ES-I3 (cell line): ENCODE measurements at regions not wholly inside any gene's neighbourhood (a gene's known extent, or its start where the extent isn't known, plus 50 kb on each side); places are given as distances from the start of the nearest gene placed in this dataset.

Experiments
- H3K36me3 ChIP-seq: 2 replicates; pipeline ENCODE4 v1.6.1; 2013; ENCODE audit warnings: mild to moderate bottlenecking, low read length, control low read depth, moderate library complexity; ENCODE audit not compliant: insufficient read depth
- H3K4me1 ChIP-seq: 2 replicates; pipeline ENCODE4 v1.6.1; 2013; ENCODE audit warnings: mild to moderate bottlenecking, control low read depth, low read length; ENCODE audit not compliant: insufficient read depth
- H3K9ac ChIP-seq: 2 replicates; pipeline ENCODE4 v1.6.1; 2013; ENCODE audit warnings: low read depth, mild to moderate bottlenecking, low read length, moderate library complexity
- H3K9me3 ChIP-seq: 2 replicates; pipeline ENCODE4 v1.6.1; 2013; ENCODE audit warnings: mild to moderate bottlenecking, low read length, moderate library complexity; ENCODE audit not compliant: control insufficient read depth, insufficient read depth

GRCh38 chr3:88926221-88926620, 181.2 kb upstream of the EPHA3 start:
- Histone ChIP-seq H3K9me3 (no peaks in the 10 kb centered on the region), H3K36me3 (no peaks in the 10 kb centered on the region), H3K9ac (no peak overlapping the region), H3K4me1 (no peaks in the 10 kb centered on the region)

DNA sequence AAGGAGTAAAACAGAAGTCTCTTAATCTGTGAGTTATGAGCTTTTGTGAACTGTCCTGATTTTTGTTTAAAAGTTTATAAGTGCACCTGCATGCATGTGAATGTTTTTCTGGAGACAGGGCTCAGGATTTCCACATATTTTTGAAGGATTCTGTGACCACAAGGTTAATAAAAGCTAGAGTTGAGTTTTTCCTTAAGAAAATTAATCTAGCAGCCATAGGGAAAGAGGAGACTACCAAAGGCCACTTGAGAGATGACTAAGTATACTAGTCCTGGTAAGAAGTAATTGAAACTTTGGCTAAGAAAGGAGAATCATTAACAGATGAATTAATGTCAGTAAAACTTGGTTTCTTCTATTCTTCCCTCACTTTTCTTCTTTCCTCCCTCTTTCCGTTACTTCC, 176.8 kb upstream of the EPHA3 start:
- Histone ChIP-seq H3K9ac (no peak overlapping the region), H3K4me1 (no peaks in the 10 kb centered on the region), H3K9me3 (no peaks in the 10 kb centered on the region), H3K36me3 (no peaks in the 10 kb centered on the region)

GRCh38 chr3:88936831-88937230, 170.6 kb upstream of the EPHA3 start:
- Histone ChIP-seq H3K4me1 (no peaks in the 10 kb centered on the region), H3K9ac (no peak overlapping the region), H3K9me3 (no peaks in the 10 kb centered on the region), H3K36me3 (no peaks in the 10 kb centered on the region)

DNA sequence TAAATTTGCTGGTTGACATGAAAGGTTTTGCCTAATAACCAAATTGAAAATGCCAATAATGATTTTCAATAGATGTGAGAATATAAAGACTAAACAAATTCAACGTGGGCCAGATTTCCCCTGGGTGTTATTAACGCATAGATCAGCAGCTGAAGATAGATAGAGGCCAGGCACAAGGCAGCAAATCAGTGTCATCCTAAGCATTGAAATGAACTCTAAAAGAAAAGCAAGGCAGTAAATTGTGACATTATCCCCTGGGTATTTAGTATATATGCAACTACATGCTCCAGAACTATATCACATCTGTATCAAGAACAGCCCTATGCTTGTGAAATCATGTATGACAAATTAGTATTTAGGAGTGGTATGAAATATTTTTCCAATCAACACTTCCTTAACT, 167.1 kb upstream of the EPHA3 start:
- H3K9ac ChIP-seq = no peak overlapping the region
- no peaks in the 10 kb centered on the region for H3K4me1 ChIP-seq
- no peaks in the 10 kb centered on the region for H3K9me3 ChIP-seq

GRCh38 chr3:88947013-88947412, 160.4 kb upstream of the EPHA3 start:
- Histone ChIP-seq H3K9me3 (no peaks in the 10 kb centered on the region), H3K9ac (no peak overlapping the region), H3K4me1 (no peaks in the 10 kb centered on the region), H3K36me3 (no peaks in the 10 kb centered on the region)

More for the DNA sequence above, 167.1 kb upstream of the EPHA3 start:
- H3K36me3 ChIP-seq = no peaks in the 10 kb centered on the region

DNA sequence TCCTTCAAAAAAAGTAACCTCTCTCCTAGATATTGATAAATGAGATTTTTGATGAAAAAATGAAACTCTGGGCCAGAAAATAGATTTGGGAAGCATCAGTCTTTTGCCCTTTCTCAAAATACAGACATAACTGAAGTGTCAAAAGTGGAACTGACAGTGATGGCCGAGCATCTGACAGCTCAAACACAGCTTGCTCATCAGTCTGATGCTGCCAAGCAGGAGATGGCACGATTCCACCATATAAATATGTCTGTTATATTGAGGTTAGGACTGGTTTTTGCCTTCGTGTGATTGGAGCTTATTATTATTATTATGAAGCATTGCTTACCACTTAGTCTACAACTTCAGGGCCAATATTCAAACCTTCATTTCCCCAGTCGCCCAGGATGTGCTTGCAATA, 152.6 kb upstream of the EPHA3 start:
- Histone ChIP-seq H3K4me1 (no peaks in the 10 kb centered on the region), H3K9me3 (no peaks in the 10 kb centered on the region), H3K36me3 (no peaks in the 10 kb centered on the region), H3K9ac (no peak overlapping the region)

DNA sequence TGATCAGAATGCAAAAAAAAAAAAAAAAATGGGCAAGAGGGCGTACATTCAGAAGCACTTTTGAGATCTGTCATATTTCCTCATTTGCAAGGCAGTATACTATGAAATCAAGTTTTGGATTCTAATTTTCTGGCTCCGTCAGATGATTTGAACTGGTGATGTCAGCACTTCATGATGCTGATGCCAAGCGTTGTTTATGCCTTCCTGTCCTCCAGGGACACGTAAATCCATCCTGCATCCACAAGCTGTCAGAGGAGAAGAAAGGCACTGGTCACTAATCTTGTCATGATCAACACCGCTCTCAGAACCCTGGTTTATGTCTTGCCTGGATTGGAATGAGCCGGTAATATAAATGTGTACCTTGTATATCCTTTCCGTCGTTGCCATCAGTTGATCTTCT, 152.1 kb upstream of the EPHA3 start:
- Histone ChIP-seq H3K9ac (no peak overlapping the region), H3K36me3 (no peaks in the 10 kb centered on the region), H3K4me1 (no peaks in the 10 kb centered on the region), H3K9me3 (no peaks in the 10 kb centered on the region)

DNA sequence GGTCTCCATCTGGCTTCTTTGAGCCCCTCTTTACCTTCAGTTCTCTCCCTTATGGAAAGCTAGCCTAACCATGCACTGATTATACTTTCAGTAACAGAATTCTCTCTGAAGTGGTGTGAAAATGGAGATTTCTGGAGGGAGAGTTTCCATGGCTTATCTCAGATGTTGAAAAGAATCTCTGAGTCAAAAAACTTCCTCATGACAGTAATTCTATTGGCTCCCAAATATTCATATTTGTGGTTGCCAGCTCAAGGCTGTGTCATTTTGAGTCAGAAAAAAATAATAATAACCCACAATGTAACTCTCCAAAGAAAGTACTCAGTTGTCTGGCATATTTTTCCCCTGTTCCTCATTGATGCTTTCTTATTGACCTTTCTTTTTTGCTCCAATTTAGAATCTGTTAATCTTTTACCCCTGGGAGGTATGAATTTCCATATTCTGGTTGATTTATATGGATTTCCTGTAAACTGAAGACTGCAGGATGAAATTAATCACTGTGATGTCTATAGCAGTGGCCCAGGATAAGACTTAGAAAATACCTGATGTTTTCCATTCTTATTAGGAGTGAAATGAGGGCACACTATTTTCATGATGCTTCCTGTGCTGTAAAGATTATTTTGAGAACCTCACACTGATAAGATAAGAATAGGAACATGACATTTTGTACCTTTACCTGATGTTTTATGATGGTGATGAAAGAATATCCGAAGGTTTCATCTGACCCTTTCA, 149.5 kb upstream of the EPHA3 start:
- Histone ChIP-seq H3K9ac (no peak overlapping the region), H3K36me3 (no peaks in the 10 kb centered on the region), H3K4me1 (no peaks in the 10 kb centered on the region), H3K9me3 (no peaks in the 10 kb centered on the region)

GRCh38 chr3:88960019-88960418, 147.4 kb upstream of the EPHA3 start:
- Histone ChIP-seq H3K36me3 (no peaks in the 10 kb centered on the region), H3K4me1 (no peaks in the 10 kb centered on the region), H3K9me3 (no peaks in the 10 kb centered on the region), H3K9ac (no peak overlapping the region)

GRCh38 chr3:88963003-88963402, 144.4 kb upstream of the EPHA3 start:
- no peak overlapping the region for H3K9ac ChIP-seq
- H3K4me1 ChIP-seq = no peaks in the 10 kb centered on the region
- H3K9me3 ChIP-seq = no peaks in the 10 kb centered on the region
- H3K36me3 ChIP-seq = no peaks in the 10 kb centered on the region

- H3K9me3 ChIP-seq = no peaks in the 10 kb centered on the region
- H3K4me1 ChIP-seq = no peaks in the 10 kb centered on the region
- no peak overlapping the region for H3K9ac ChIP-seq
- H3K36me3 ChIP-seq = no peaks in the 10 kb centered on the region
These were observed 127.7 kb upstream of the EPHA3 start for GRCh38 chr3:88979760-88980159.

GRCh38 chr3:88983458-88983857, 124.0 kb upstream of the EPHA3 start:
- Histone ChIP-seq H3K4me1 (no peaks in the 10 kb centered on the region), H3K9me3 (no peaks in the 10 kb centered on the region), H3K9ac (no peak overlapping the region), H3K36me3 (no peaks in the 10 kb centered on the region)

GRCh38 chr3:88984256-88984655, 123.2 kb upstream of the EPHA3 start:
- H3K36me3 ChIP-seq = no peaks in the 10 kb centered on the region
- H3K4me1 ChIP-seq = no peaks in the 10 kb centered on the region
- H3K9ac ChIP-seq = no peak overlapping the region
- H3K9me3 ChIP-seq = no peaks in the 10 kb centered on the region

- no peaks in the 10 kb centered on the region for H3K36me3 ChIP-seq
- no peaks in the 10 kb centered on the region for H3K9me3 ChIP-seq
- no peaks in the 10 kb centered on the region for H3K4me1 ChIP-seq
- H3K9ac ChIP-seq = no peak overlapping the region
These were observed 122.6 kb upstream of the EPHA3 start for GRCh38 chr3:88984832-88985231.

GRCh38 chr3:88985491-88985890, 121.9 kb upstream of the EPHA3 start:
- no peaks in the 10 kb centered on the region for H3K36me3 ChIP-seq
- H3K4me1 ChIP-seq = no peaks in the 10 kb centered on the region
- H3K9ac ChIP-seq = no peak overlapping the region
- H3K9me3 ChIP-seq = no peaks in the 10 kb centered on the region

GRCh38 chr3:88986834-88987233, 120.6 kb upstream of the EPHA3 start:
- no peaks in the 10 kb centered on the region for H3K4me1 ChIP-seq
- H3K36me3 ChIP-seq = no peaks in the 10 kb centered on the region
- H3K9ac ChIP-seq = no peak overlapping the region
- H3K9me3 ChIP-seq = no peaks in the 10 kb centered on the region
